Stomach (tissue), 8 donors: ENCODE measurements at regions not wholly inside any gene's neighbourhood (a gene's known extent, or its start where the extent isn't known, plus 50 kb on each side); places are given as distances from the start of the nearest gene placed in this dataset.
A peak's percentile ranks its signal among the peaks of the same experiment; 100 is the strongest.

Experiments
- DNase-seq, 2 donors: peaks; one replicate each; pipeline versions ENCODE4 v3.0.0 to v3.0.0-alpha.2; 2013 to 2019
- H3K27ac ChIP-seq, 5 donors: fragments of 200-600 bp in 4 of 5; sonication (generic) in 4 of 5; one replicate each; pipeline ENCODE4 v1.5.1; 2013 to 2019; ENCODE audit warnings: mild to moderate bottlenecking in 1 of 5, moderate library complexity in 1 of 5
- H3K27me3 ChIP-seq, 3 donors: fragments of 200-600 bp; sonication (generic); one replicate each; pipeline ENCODE4 v1.5.1; 2017 to 2019; ENCODE audit warnings: mixed run types in 1 of 3
- H3K36me3 ChIP-seq, 4 donors: fragments of 200-600 bp; sonication (generic); 1 replicate in 3 of 4; 2 replicates in 1 of 4; pipeline ENCODE4 v1.5.1; 2016 to 2019
- H3K4me1 ChIP-seq, 4 donors: fragments of 200-600 bp; sonication (generic); one replicate each; pipeline ENCODE4 v1.5.1; 2016 to 2019
- H3K4me3 ChIP-seq, 4 donors: fragments of 200-600 bp; sonication (generic) in 3 of 4; one replicate each; pipeline ENCODE4 v1.5.1; 2016 to 2019; ENCODE audit warnings: mild to moderate bottlenecking in 1 of 4
- H3K9me3 ChIP-seq, 4 donors: fragments of 200-600 bp; sonication (generic); one replicate each; pipeline ENCODE4 v1.5.1; 2016 to 2019
- CTCF ChIP-seq, 7 experiments: fragments of 450-650 bp in 4 of 7; fragments of 200-600 bp in 3 of 7; sonication (generic) in 3 of 7; IDR thresholded peaks; one replicate each; pipeline ENCODE4 v1.5.1; 2016 to 2019; ENCODE audit warnings: antibody characterized with exemption in 7 of 7, control low read depth in 2 of 7, mild to moderate bottlenecking in 1 of 7
- EP300 ChIP-seq: sonication (generic); formaldehyde crosslinking; IDR thresholded peaks from one replicate; pipeline ENCODE4 v1.6.1; 2017; ENCODE audit warnings: antibody characterized with exemption
- POLR2A ChIP-seq, 4 donors: fragments of 450-650 bp; IDR thresholded peaks; one replicate each; pipeline ENCODE4 v1.6.1; 2016; ENCODE audit warnings: antibody characterized with exemption in 4 of 4, control low read depth in 2 of 4, mild to moderate bottlenecking in 1 of 4, moderate library complexity in 1 of 4
- POLR2AphosphoS5 ChIP-seq, 3 donors: sonication (generic); formaldehyde crosslinking; IDR thresholded peaks; one replicate each; pipeline ENCODE4 v1.6.1; 2016; ENCODE audit warnings: antibody characterized with exemption in 3 of 3
- WGBS, 5 donors: extraction: QIAGEN DNeasy Blood & Tissue Kit in 3 of 5; methylation state at CpG; one replicate each; pipeline versions ENCODE4 v1.1.5 to v1.1.7; 2013 to 2018; 5-methylcytosine and 5-hydroxymethylcytosine counted together
- intact Hi-C: fragments of 100-400 bp; cut with DNase I; formaldehyde crosslinking; loops from one replicate; pipeline ENCODE4 v1.15.1; 2023; ENCODE audit warnings: low total_unique reads
- donor health status: healthy with polysubstance abuse.
- donor health status: Bipolar disorder and iron deficiency.
- donor health status: healthy.

- TF ChIP-seq POLR2AphosphoS5 (IDR thresholded peaks at IDR 0.05) = no peak
- no peak for TF ChIP-seq EP300
- no peak for TF ChIP-seq POLR2A (IDR thresholded peaks at IDR 0.05)
- TF ChIP-seq CTCF (IDR thresholded peaks at IDR 0.05) = no peak
- H3K9me3 ChIP-seq = no peaks in the 10 kb centered on the region
- peaks cover 11 to 30% (median 22%) of the 10 kb centered on the region in 4 donors for H3K4me1 ChIP-seq
- H3K4me3 ChIP-seq = no peak overlapping the region
- DNase-seq = no peak
- H3K27ac ChIP-seq = peak overlapping the region in 1 of 5 donors; percentile 14
- no peaks in the 10 kb centered on the region for H3K36me3 ChIP-seq
- no peaks in the 10 kb centered on the region for H3K27me3 ChIP-seq
- intact Hi-C loops = no loop called here
- 48 to 75% (median 70%) methylated on average over 1 of the region's 1 CpG for WGBS, 5 donors
Observed at GRCh38 chr6:109896341-109896740, 81.8 kb upstream of the GPR6 start.

- peak in 1 of 2 donors; percentile 15 for DNase-seq
Observed at GRCh38 chr6:109897025-109897424, 81.1 kb upstream of the GPR6 start.

GRCh38 chr6:109897561-109898080 is 80.5 kb upstream of the GPR6 start:
- Histone ChIP-seq H3K27me3 (no peaks in the 10 kb centered on the region), H3K9me3 (no peaks in the 10 kb centered on the region), H3K4me3 (no peak overlapping the region), H3K27ac (no peak overlapping the region), H3K4me1 (peaks cover 7 to 22% (median 13%) of the 10 kb centered on the region in 4 donors), H3K36me3 (no peaks in the 10 kb centered on the region)
- no peak for DNase-seq
- intact Hi-C loops = no loop called here
- TF ChIP-seq CTCF (IDR thresholded peaks at IDR 0.05) = no peak
- no peak for TF ChIP-seq POLR2AphosphoS5 (IDR thresholded peaks at IDR 0.05)
- TF ChIP-seq EP300 = no peak
- TF ChIP-seq POLR2A (IDR thresholded peaks at IDR 0.05) = no peak
- 54 to 78% (median 73%) methylated on average over 2 of the region's 2 CpGs for WGBS, 5 donors

More at GRCh38 chr6:109897025-109897424, 81.1 kb upstream of the GPR6 start:
- no peaks in the 10 kb centered on the region for H3K36me3 ChIP-seq
- H3K27ac ChIP-seq = no peak overlapping the region
- intact Hi-C loops = no loop called here
- WGBS, 5 donors = 53 to 78% (median 69%) methylated on average over 2 of the region's 2 CpGs
- H3K27me3 ChIP-seq = no peaks in the 10 kb centered on the region
- peaks cover 11 to 27% (median 18%) of the 10 kb centered on the region in 4 donors for H3K4me1 ChIP-seq
- TF ChIP-seq EP300 = no peak
- no peak for TF ChIP-seq POLR2AphosphoS5 (IDR thresholded peaks at IDR 0.05)
- no peak for TF ChIP-seq CTCF (IDR thresholded peaks at IDR 0.05)
- no peak for TF ChIP-seq POLR2A (IDR thresholded peaks at IDR 0.05)
- no peak overlapping the region for H3K4me3 ChIP-seq
- H3K9me3 ChIP-seq = no peaks in the 10 kb centered on the region

GRCh38 chr6:109901976-109902375 is 76.1 kb upstream of the GPR6 start:
- no peaks in the 10 kb centered on the region for H3K36me3 ChIP-seq
- TF ChIP-seq EP300 = no peak
- no peak for TF ChIP-seq CTCF (IDR thresholded peaks at IDR 0.05)
- no peak for TF ChIP-seq POLR2A (IDR thresholded peaks at IDR 0.05)
- no peak for TF ChIP-seq POLR2AphosphoS5 (IDR thresholded peaks at IDR 0.05)
- no peak for DNase-seq
- H3K4me3 ChIP-seq = no peak overlapping the region
- no peaks in the 10 kb centered on the region for H3K9me3 ChIP-seq
- H3K27ac ChIP-seq = no peak overlapping the region
- peaks cover 0 to 3% (median 1%) of the 10 kb centered on the region in 4 donors for H3K4me1 ChIP-seq
- 79 to 82% (median 82%) methylated on average over 2 of the region's 2 CpGs for WGBS, 5 donors
- intact Hi-C loops = no loop called here
- H3K27me3 ChIP-seq = no peaks in the 10 kb centered on the region
